ENCODE measurements at regions not wholly inside any gene's neighbourhood (a gene's known extent, or its start where the extent isn't known, plus 50 kb on each side); places are given as distances from the start of the nearest gene placed in this dataset.

DNA sequence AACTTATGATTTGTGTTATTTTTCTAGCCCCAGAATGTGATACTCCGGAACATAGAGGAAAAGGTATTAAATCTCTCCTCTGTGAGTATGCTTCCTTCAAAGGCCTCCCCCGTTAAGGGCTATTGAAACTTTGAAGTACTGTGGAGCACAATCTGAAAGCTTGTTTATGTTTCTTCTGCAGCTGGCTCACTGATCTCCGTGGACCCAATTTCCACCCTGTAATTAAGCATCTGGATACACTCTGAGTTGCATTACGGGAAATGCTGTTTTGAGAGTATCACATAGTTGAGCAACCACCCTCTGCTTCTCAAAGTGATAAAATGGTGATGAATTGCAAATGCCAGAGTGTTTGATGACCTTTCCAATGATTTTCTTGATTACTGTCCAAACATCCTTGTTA lies 296.8 kb upstream of the PABPC5 start:
- Histone ChIP-seq H3T11ph (ENCODE audit: low read length) (no peak overlapping the region), H4K20me1 (ENCODE audit: control insufficient read depth, insufficient read depth, insufficient read length) (no peaks in the 10 kb centered on the region), H4K8ac (replicated peaks; ENCODE audit: insufficient read length, low read depth, low read length) (no peak overlapping the region), H3K9me3 (ENCODE audit: control insufficient read depth, low read depth, low read length) (no peaks in the 10 kb centered on the region), H2BK120ac (ENCODE audit: low read depth, low read length, poor library complexity, severe bottlenecking) (no peak overlapping the region), H3K79me2 (ENCODE audit: insufficient read depth, low read length) (no peaks in the 10 kb centered on the region), H2BK12ac (ENCODE audit: insufficient read length, low read depth, low read length) (no peak overlapping the region), H3K4ac (ENCODE audit: low read depth, low read length) (no peak overlapping the region), H4K91ac (ENCODE audit: insufficient read length, low read depth, low read length) (no peak overlapping the region), H3K4me1 (ENCODE audit: insufficient read depth, low read length) (no peaks in the 10 kb centered on the region), H3K14ac (ENCODE audit: insufficient read depth, low read length) (no peak overlapping the region), H3K79me1 (ENCODE audit: insufficient read depth, low read depth, low read length, poor library complexity, severe bottlenecking) (no peaks in the 10 kb centered on the region), H2AFZ (ENCODE audit: low read length) (no peak overlapping the region), H2BK20ac (ENCODE audit: low read depth, low read length, poor library complexity, severe bottlenecking) (no peak overlapping the region), H3K27ac (ENCODE audit: insufficient read length, low read depth, low read length) (no peak overlapping the region), H3K4me2 (ENCODE audit: insufficient read depth, insufficient read length, low read length) (no peak overlapping the region), H2BK15ac (ENCODE audit: low read depth, low read length) (no peak overlapping the region), H3K23ac (ENCODE audit: insufficient read length, low read depth, low read length) (no peak overlapping the region), H3K23me2 (ENCODE audit: insufficient read length, low read depth, low read length, poor library complexity, severe bottlenecking) (no peaks in the 10 kb centered on the region), H4K5ac (ENCODE audit: insufficient read length, low read depth, low read length) (no peak overlapping the region), H2AK5ac (ENCODE audit: insufficient read length, low read length) (no peak overlapping the region), H2BK5ac (ENCODE audit: insufficient read length, low read length) (no peak overlapping the region), H3K56ac (ENCODE audit: insufficient read length, low read depth, low read length) (no peak overlapping the region), H3K9ac (ENCODE audit: extremely low read depth, insufficient read length, low read length) (no peak overlapping the region), H3K18ac (ENCODE audit: insufficient read length, low read depth, low read length) (no peak overlapping the region), H3K27me3 (ENCODE audit: insufficient read depth, low read length) (no peaks in the 10 kb centered on the region)
- no peak for DNase-seq
- no peaks in the 10 kb centered on the region for H3K27me3 Mint-ChIP-seq (ENCODE audit: low read depth)
- no CpG with 5 or more reads among the region's 4 CpGs for WGBS (ENCODE audit: extremely low coverage, insufficient read length, low lambda C conversion rate)
- H3K27ac Mint-ChIP-seq: no peak overlapping the region
- H3K9me3 Mint-ChIP-seq: peaks cover 16 to 19% of the 10 kb centered on the region in 2 experiments
- H3K36me3 Mint-ChIP-seq (ENCODE audit: insufficient read depth in 1 of 3, low read depth in 3 of 3): peaks cover 2 to 20% (median 12%) of the 10 kb centered on the region in 3 experiments
- no peak overlapping the region for H3K4me3 Mint-ChIP-seq
- H3K4me1 Mint-ChIP-seq: no peaks in the 10 kb centered on the region
- TF ChIP-seq, protein P1, sequence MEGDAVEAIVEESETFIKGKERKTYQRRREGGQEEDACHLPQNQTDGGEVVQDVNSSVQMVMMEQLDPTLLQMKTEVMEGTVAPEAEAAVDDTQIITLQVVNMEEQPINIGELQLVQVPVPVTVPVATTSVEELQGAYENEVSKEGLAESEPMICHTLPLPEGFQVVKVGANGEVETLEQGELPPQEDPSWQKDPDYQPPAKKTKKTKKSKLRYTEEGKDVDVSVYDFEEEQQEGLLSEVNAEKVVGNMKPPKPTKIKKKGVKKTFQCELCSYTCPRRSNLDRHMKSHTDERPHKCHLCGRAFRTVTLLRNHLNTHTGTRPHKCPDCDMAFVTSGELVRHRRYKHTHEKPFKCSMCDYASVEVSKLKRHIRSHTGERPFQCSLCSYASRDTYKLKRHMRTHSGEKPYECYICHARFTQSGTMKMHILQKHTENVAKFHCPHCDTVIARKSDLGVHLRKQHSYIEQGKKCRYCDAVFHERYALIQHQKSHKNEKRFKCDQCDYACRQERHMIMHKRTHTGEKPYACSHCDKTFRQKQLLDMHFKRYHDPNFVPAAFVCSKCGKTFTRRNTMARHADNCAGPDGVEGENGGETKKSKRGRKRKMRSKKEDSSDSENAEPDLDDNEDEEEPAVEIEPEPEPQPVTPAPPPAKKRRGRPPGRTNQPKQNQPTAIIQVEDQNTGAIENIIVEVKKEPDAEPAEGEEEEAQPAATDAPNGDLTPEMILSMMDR (conservative IDR thresholded peaks at IDR 0.05): no peak

Data from H9 (cell line).